D341Med (cell line): ENCODE measurements at regions not wholly inside any gene's neighbourhood (a gene's known extent, or its start where the extent isn't known, plus 50 kb on each side); places are given as distances from the start of the nearest gene placed in this dataset.
"Not testable (repeated sequence)": the region's sequence is repeated elsewhere in the genome, so short reads cannot be mapped to it uniquely, and the experiment has no call there.

ENCODE experiments used
- DNase-seq: peaks from one replicate; pipeline ENCODE4 v3.0.0; 2012; ENCODE audit warnings: low spot score

- DNase-seq: no peak
Measured at GRCh38 chr9:73219985-73220626, 68.4 kb downstream of the ANXA1 start.

DNA sequence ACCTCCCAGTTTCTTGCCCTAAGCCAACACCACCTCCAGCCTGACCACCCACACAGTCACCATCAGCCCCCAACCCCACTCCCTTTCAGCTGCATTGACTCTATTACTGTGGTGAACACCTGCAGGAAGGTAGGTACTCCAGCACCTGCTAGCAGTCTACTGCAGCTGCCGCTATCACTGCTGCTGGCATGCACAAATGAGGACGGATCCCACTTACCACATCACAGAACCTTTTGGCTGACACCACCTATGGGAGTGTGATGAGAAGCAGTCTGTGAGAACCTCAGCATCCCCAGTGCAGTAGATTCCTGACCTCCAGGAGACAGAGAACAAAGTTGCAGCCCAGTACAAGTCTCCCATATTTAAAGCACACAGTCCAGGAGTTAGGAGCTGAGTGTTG is 71.9 kb downstream of the ANXA1 start:
- DNase-seq: no peak

DNA sequence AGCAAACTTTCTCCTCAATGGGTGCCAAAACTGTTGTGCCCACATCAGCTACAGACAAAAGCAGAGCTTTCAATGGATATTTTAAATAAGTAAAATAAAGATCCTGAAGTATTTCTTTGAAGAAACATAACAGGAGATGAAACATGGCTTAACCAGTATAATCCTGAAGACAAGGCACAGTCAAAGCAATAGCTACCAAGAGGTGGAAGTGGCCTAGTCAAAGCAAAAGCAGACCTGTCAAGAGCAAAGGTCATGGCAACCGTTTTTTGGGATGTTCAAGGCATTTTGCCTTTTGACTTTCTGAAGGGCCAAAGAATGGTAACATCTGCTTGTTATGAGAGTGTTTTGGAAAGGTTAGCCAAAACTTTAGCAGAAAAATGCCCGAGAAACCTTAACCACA is 77.9 kb downstream of the ANXA1 start:
- no peak for DNase-seq

DNA sequence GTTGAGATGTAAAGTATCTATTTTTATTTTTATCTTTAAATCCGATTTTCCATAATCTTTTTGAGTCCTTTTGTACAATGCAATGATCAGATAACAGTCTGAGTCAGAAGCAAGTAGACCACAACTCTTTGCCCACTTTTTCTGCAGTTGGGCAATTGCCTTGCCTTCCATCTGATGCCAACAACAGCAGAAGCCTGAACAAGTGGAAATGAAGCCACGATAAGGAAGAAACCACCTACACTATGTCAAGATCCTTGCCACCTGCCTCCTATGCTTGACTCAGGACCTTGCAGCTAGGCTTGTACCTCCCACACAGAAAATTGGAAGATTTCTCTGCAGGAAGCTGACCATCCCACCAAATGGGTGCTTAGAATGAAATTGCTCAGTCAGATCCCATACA is 78.6 kb downstream of the ANXA1 start:
- no peak for DNase-seq

DNA sequence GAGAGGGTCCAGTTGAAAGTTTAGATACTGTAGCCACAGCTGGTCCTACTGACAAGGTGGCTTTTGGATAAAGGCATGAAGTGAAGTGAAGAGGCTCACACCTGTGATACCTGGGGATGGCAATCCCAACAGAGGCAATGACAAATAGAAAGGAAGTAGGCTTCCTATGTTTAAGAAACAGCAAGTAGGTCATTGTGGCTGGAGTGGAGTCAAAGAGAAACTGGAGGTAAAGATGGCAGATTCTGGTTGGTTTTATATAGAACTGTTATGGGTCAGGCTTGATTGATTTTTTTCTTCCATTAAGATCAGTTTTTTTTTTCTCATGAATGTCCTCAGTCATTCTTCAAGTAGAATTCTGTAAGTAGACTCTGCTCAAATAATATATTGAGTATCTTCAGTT is 79.5 kb downstream of the ANXA1 start:
- no peak for DNase-seq

DNA sequence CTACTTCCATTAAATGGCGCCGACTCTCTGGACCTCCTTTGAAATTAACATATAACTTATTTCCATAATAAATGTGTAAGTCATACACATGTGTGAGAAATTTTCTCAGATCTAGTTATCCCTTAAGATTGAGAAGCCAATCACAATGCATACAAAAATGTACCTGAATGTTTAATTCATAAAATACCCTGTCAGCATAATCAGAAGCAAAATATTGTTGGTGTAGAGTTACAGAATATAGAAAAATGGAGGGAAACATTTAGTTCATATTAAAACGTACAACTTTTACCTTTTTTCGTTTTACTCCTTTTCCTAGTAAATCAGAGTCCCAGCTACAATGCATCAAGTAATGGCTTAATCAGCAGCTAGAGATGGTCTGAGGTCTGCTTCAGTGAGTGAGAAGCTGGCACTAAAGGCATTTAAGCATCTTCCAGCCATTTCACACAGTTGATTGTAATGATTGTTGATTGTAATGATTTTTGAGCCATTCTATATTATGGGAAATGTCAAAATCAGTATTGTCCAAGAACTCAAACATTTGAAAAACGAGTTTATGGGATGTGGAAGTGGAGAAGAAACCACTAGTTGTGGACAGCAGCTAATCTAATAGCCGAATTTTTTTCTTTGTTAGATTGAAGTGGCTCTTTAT is 81.8 kb downstream of the ANXA1 start:
- DNase-seq: no peak

DNA sequence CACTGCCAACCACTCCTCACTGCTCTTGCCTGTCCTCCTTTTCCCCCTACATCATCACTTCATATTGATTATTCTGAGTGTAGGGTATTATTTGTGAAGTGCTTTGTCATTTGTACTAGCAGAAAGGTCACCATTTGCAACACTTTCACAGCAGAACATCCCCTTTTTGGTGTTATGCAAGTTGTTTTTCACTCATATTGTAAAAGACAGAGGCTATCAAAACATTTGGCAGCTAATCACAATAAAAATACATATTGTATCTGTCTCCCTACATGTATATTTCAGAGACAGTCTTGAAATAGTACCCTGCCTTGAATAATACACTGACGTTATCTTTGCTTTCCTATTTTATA is 82.3 kb downstream of the ANXA1 start:
- DNase-seq: no peak

DNA sequence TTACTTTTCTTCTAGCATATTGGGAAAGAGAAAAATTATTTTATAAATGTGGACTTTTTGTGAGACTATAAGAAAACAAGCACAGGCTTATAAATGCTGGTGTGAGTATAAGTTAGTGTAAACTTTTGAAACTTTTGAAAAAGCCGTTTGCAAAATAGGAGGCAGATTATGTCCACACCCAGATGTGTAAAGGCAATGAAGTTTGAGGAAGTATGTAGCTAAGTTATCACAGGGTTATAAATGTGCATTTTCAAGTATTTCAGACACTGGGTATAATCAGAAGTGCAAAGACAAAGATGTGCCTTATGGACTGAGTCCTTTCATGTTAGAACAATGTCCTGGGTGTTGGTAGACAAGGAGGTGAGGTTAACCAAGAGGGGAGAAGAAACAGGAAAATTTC is 85.5 kb downstream of the ANXA1 start:
- no peak for DNase-seq

DNA sequence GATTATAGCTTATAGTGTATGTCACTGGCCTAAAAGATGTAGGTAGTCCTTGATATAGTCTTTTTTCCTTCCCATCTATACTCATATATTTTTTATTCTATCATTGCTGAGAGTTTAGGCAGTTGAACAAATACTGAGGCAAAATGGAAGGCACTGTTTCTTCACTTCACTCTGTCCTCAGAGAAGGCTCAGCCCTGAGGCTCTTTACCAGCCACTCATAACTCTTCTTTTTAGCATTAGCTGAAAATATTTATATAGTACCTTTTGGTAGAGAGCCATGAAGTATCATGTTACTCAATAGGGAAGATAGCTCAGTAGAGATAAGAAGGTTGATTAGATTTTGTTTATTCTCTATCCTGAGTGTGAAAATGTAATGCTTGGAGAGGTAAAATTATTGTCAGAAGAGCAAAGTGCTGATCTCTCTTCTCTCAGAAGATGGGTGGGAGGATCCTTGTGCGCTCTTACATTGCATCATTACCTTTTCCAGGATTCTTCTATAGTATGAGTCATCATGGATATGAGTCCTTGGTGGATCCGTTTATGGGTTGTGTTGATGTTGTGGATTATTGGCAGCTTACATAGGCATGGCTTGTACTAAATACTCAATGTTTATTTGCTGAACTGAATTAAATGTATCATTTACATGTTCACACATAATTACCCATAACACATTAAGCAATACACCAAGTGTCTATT is 88.1 kb downstream of the ANXA1 start:
- DNase-seq: no peak

- DNase-seq: no peak
Measured at GRCh38 chr9:73243078-73243477, 91.4 kb downstream of the ANXA1 start.

- no peak for DNase-seq
Measured at GRCh38 chr9:73259086-73259696, 107.5 kb downstream of the ANXA1 start.

DNA sequence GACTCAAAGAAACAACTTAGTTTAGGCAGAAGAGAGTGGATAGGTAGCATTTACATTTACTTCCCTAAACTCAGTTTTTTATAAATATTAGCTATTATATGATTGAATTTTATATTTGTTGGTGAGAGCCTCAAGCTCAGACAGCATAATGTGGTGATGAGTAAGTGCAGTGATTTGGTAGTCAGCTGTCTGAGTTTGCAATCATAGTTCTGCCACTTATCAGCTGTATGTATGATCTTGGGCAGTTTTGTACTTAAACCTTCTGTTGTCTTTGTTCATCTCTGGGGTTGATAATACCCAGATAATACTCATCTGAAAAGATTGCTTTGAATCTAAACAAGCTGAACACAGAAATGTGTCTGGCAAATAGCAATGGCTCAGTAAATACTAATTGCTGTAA is 108.8 kb downstream of the ANXA1 start:
- no peak for DNase-seq

GRCh38 chr9:73264631-73265030 is 113.0 kb downstream of the ANXA1 start:
- DNase-seq: no peak

DNA sequence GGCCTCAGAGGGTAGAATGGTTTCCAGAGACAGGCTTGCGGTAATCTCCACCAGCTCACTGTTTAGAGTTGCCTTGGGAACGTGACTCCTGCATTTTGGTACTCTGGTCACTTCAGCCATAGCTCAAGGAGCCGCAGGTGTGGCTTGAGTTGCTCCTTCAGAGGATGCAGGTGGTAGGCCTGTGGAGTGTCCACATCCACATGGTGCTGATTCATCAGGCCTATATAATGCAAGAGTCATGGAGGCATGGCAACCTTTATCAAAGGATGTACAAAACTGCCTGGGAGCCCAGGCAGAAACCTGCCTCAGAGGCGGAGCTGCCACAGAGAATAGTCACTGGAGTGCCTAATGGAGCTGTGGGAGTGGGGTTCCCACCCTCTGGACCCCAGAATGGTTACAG is 114.2 kb downstream of the ANXA1 start:
- no peak for DNase-seq

- peak; percentile 22 for DNase-seq
Measured at GRCh38 chr9:73269430-73270101, 117.9 kb downstream of the ANXA1 start.

- DNase-seq: no peak
Measured at GRCh38 chr9:73270967-73271721, 119.5 kb downstream of the ANXA1 start.

GRCh38 chr9:73280113-73280512 is 128.4 kb downstream of the ANXA1 start:
- DNase-seq: no peak

- DNase-seq: no peak
Measured at GRCh38 chr9:73284377-73284776, 132.7 kb downstream of the ANXA1 start.

DNA sequence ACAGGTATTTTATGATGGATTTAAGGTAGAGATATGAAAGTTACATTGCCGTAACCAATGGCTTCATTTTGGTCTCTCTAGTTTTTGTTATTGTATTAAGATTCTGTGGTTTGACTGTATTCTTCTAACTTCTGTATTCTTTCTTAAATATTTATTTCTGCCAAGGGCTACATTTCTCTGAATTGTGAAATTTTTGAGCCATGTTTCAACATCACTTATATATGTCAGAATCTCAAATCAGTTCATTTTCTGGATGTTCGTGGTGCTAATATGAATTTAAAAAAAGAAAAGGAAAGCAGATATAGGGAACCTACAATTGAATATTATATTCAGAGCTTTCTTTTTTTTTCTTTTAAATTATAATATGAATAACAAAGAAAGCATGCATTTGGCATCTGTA is 142.7 kb downstream of the ANXA1 start:
- no peak for DNase-seq

- no peak for DNase-seq
Measured at GRCh38 chr9:73325983-73326382, 174.3 kb downstream of the ANXA1 start.

DNA sequence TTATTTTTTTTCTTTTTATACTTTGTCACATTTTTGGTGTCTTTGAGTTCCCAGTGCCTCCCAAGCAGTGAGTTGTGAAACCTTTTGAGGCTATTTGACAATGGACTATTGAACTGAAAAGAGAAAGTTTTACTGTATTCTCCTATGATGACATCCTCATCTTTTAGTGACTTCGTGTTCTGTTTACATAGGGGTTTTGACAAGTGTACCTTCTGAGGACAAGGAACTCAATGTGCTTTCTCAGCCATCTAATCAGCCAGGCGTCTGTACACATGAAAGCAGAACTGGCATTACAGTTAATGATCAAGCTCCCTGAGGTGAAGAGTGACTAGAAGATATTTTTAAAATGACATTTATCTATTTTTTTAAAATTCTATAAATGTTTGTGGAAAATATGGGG is 175.5 kb downstream of the ANXA1 start:
- DNase-seq: no peak

DNA sequence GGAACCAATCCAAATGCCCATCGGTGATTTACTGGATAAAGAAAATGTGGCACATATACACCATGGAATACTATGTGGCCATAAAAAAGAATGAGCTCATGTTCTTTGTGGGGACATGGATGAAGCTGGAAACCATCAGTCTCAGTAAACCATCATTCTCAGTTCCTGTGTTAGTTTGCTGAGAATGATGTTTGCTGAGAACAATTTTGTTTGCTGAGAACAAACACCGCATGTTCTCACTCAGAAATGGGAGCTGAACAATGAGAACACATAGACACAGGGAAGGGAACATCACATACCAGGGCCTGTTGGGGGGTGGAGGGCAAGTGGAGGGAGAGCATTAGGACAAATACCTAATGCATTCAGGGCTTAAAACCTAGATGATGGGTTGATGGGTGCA is 185.5 kb downstream of the ANXA1 start:
- not testable (repeated sequence) for DNase-seq
